Peyer's patch (tissue), 4 donors: ENCODE measurements at regions not wholly inside any gene's neighbourhood (a gene's known extent, or its start where the extent isn't known, plus 50 kb on each side); places are given as distances from the start of the nearest gene placed in this dataset.

Source experiments
- CTCF ChIP-seq, 6 experiments: fragments of 450-650 bp in 4 of 6; fragments of 200-600 bp in 2 of 6; sonication (generic) in 1 of 6; IDR thresholded peaks; one replicate each; pipeline ENCODE4 v1.5.1; 2017 to 2019; ENCODE audit warnings: antibody characterized with exemption in 6 of 6, mild to moderate bottlenecking in 3 of 6, moderate library complexity in 1 of 6
- POLR2A ChIP-seq, 2 donors: fragments of 450-650 bp; IDR thresholded peaks; one replicate each; pipeline ENCODE4 v1.5.1; 2017; ENCODE audit warnings: antibody characterized with exemption in 2 of 2, mild to moderate bottlenecking in 2 of 2, moderate library complexity in 2 of 2

- TF ChIP-seq CTCF (IDR thresholded peaks at IDR 0.05), result no peak
- no peak for TF ChIP-seq POLR2A (IDR thresholded peaks at IDR 0.05)
These were observed 81.4 kb upstream of the PLPP4 start for GRCh38 chr10:120375666-120376065.
